Activated CD8-positive, alpha-beta memory T cell treated with anti-CD3 and anti-CD28 coated beads for 36 hours (primary cell): ENCODE measurements at regions not wholly inside any gene's neighbourhood (a gene's known extent, or its start where the extent isn't known, plus 50 kb on each side); places are given as distances from the start of the nearest gene placed in this dataset.
"Not testable (repeated sequence)": the region's sequence is repeated elsewhere in the genome, so short reads cannot be mapped to it uniquely, and the experiment has no call there.

Source experiments
- CTCF ChIA-PET: fragments of 350-600 bp; sonication (Branson Sonifier 250); formaldehyde crosslinking; loops from one replicate; lab custom pipeline; 2021; ENCODE audit warnings: antibody characterized with exemption; lab: Charles Lee
- POLR2A ChIA-PET: fragments of 350-600 bp; sonication (Branson Sonifier 250); formaldehyde crosslinking; loops from one replicate; lab custom pipeline; 2021; ENCODE audit warnings: antibody characterized with exemption; lab: Charles Lee

- POLR2A ChIA-PET = not testable (repeated sequence)
These were observed 184.1 kb downstream of the SLC38A4 start for GRCh38 chr12:46641649-46642048.

GRCh38 chr12:46635818-46636217 lies 190.0 kb downstream of the SLC38A4 start:
- POLR2A ChIA-PET = no interaction called here
- CTCF ChIA-PET = no interaction called here

More at GRCh38 chr12:46641649-46642048, 184.1 kb downstream of the SLC38A4 start:
- CTCF ChIA-PET = not testable (repeated sequence)

- CTCF ChIA-PET = no interaction called here
- POLR2A ChIA-PET = no interaction called here
These were observed 196.2 kb downstream of the SLC38A4 start for GRCh38 chr12:46629331-46630229.

GRCh38 chr12:46628176-46628575 lies 197.6 kb downstream of the SLC38A4 start:
- POLR2A ChIA-PET = no interaction called here
- CTCF ChIA-PET = no interaction called here

GRCh38 chr12:46627686-46628085 lies 198.1 kb downstream of the SLC38A4 start:
- CTCF ChIA-PET = no interaction called here
- POLR2A ChIA-PET = no interaction called here

- CTCF ChIA-PET, POLR2A ChIA-PET: not testable (repeated sequence)
These were observed 206.3 kb downstream of the SLC38A4 start for GRCh38 chr12:46619474-46619873.

GRCh38 chr12:46617737-46618136 lies 208.1 kb downstream of the SLC38A4 start:
- CTCF ChIA-PET, POLR2A ChIA-PET: not testable (repeated sequence)

- ChIA-PET CTCF (no interaction called here), POLR2A (no interaction called here)
These were observed 208.6 kb downstream of the SLC38A4 start for GRCh38 chr12:46617167-46617566.

- ChIA-PET POLR2A (no interaction called here), CTCF (no interaction called here)
These were observed 215.0 kb downstream of the SLC38A4 start for GRCh38 chr12:46610754-46611153.

GRCh38 chr12:46609674-46610073 lies 216.1 kb downstream of the SLC38A4 start:
- ChIA-PET POLR2A (no interaction called here), CTCF (no interaction called here)

- POLR2A ChIA-PET = no interaction called here
These were observed 216.5 kb downstream of the SLC38A4 start for GRCh38 chr12:46609273-46609623.

GRCh38 chr12:46608431-46609272 lies 217.1 kb downstream of the SLC38A4 start:
- CTCF ChIA-PET = no interaction called here
- POLR2A ChIA-PET = no interaction called here

More at GRCh38 chr12:46609273-46609623, 216.5 kb downstream of the SLC38A4 start:
- CTCF ChIA-PET = no interaction called here

- ChIA-PET POLR2A (no interaction called here), CTCF (no interaction called here)
These were observed 221.1 kb downstream of the SLC38A4 start for GRCh38 chr12:46604684-46605083.

GRCh38 chr12:46603776-46604456 lies 221.9 kb downstream of the SLC38A4 start:
- CTCF ChIA-PET = no interaction called here
- POLR2A ChIA-PET = no interaction called here

GRCh38 chr12:46602474-46602873 lies 223.3 kb downstream of the SLC38A4 start:
- POLR2A ChIA-PET = no interaction called here
- CTCF ChIA-PET = no interaction called here

- POLR2A ChIA-PET = no interaction called here
These were observed 218.6 kb upstream of the SLC38A2 start for GRCh38 chr12:46590991-46591703.

GRCh38 chr12:46585854-46586621 lies 213.5 kb upstream of the SLC38A2 start:
- ChIA-PET CTCF (interaction anchor here (0.9 kb wide), 1 partner anchor 17 kb away, joined by 3 read pairs; no protein-coding TSS in a partner anchor), POLR2A (no interaction called here)

More at GRCh38 chr12:46590991-46591703, 218.6 kb upstream of the SLC38A2 start:
- CTCF ChIA-PET = no interaction called here

GRCh38 chr12:46584098-46584497 lies 211.5 kb upstream of the SLC38A2 start:
- CTCF ChIA-PET, POLR2A ChIA-PET: not testable (repeated sequence)
